HCT116 (cell line): ENCODE measurements at regions not wholly inside any gene's neighbourhood (a gene's known extent, or its start where the extent isn't known, plus 50 kb on each side); places are given as distances from the start of the nearest gene placed in this dataset.

Experiments used
- ATAC-seq: fragments of 200-7000 bp; cut with Tn5 transposase; 2 replicates; pipeline ENCODE4 v1.9.1; 2020; ENCODE audit warnings: mild to moderate bottlenecking, moderate library complexity
- BruUV-seq: library from RNA; stranded (reverse); fragments of 400-500 nt; replicated peaks from 2 replicates; lab custom pipeline; 2021; lab: Mats Ljungman, UMichigan
- CTCF ChIA-PET: fragments of 300-600 bp; sonication (Branson Sonifier 250); formaldehyde crosslinking; loops from one replicate; lab custom pipeline; 2021; ENCODE audit warnings: antibody characterized with exemption; lab: Charles Lee
- POLR2A ChIA-PET: fragments of 300-600, 350-600 bp; sonication (Branson Sonifier 250); formaldehyde crosslinking; loops from one replicate; lab custom pipeline; 2021; ENCODE audit warnings: antibody characterized with exemption; lab: Charles Lee
- RAD21 ChIA-PET, 2 experiments: fragments of 300-600 bp; sonication (Branson Sonifier 250); formaldehyde crosslinking; loops; one replicate each; lab custom pipeline; 2023; ENCODE audit warnings: low total read pairs in 2 of 2; ENCODE audit not compliant: uncharacterized antibody in 2 of 2, unreplicated experiment in 2 of 2, low non-redundant PET in 1 of 2; lab: Charles Lee
- DNase-seq: peaks from one replicate; pipeline ENCODE4 v3.0.0-alpha.2; 2010; ENCODE audit warnings: low read depth, low spot score
- H2AFZ ChIP-seq: fragments of 200-600 bp; shearing (Covaris generic), sonication (generic); 2 replicates; pipeline ENCODE4 v1.6.1; 2017; ENCODE audit warnings: low read depth, mixed run types, mixed read lengths, antibody characterized with exemption, low read length; ENCODE audit not compliant: poor library complexity, severe bottlenecking
- H3K27ac ChIP-seq: 2 replicates; pipeline ENCODE4 v1.5.1; 2012; ENCODE audit warnings: low read depth, low read length
- H3K27me3 ChIP-seq: fragments of 200-600 bp; sonication (generic); 2 replicates; pipeline ENCODE4 v1.6.1; 2016; ENCODE audit warnings: mixed run types, low read length, mixed read lengths; ENCODE audit not compliant: insufficient read depth
- H3K36me3 ChIP-seq, 2 experiments: fragments of 200-500 bp in 1 of 2; fragments of 200-600 bp in 1 of 2; sonication (Bioruptor generic) in 1 of 2; sonication (generic) in 1 of 2; 2 replicates each; pipeline versions ENCODE4 v1.5.1 to v1.6.1; 2014 to 2016; ENCODE audit warnings: low read length in 2 of 2, inconsistent platforms in 1 of 2, mixed read lengths in 1 of 2, mixed run types in 1 of 2; ENCODE audit not compliant: insufficient read depth in 2 of 2, control insufficient read depth in 1 of 2
- H3K4me1 ChIP-seq, 2 experiments: fragments of 200-600 bp in 1 of 2; sonication (generic) in 1 of 2; 2 replicates each; pipeline versions ENCODE4 v1.5.1 to v1.6.1; 2012 to 2017; ENCODE audit warnings: low read length in 2 of 2, inconsistent platforms in 1 of 2, mild to moderate bottlenecking in 1 of 2, mixed read lengths in 1 of 2, mixed run types in 1 of 2, moderate library complexity in 1 of 2; ENCODE audit not compliant: insufficient read depth in 2 of 2, control insufficient read depth in 1 of 2
- H3K4me2 ChIP-seq: fragments of 200-600 bp; sonication (generic); 2 replicates; pipeline ENCODE4 v1.6.1; 2017; ENCODE audit warnings: mixed run types, low read length, mixed read lengths
- H3K4me3 ChIP-seq, 2 experiments: fragments of 200-600 bp in 1 of 2; sonication (generic) in 1 of 2; replicated peaks in 1 of 2; 2 replicates each; pipeline ENCODE4 v1.5.1; 2011 to 2016; ENCODE audit warnings: low read length in 2 of 2, control low read depth in 1 of 2, low read depth in 1 of 2, mild to moderate bottlenecking in 1 of 2, mixed read lengths in 1 of 2, mixed run types in 1 of 2
- H3K79me2 ChIP-seq: fragments of 200-600 bp; sonication (generic); 2 replicates; pipeline ENCODE4 v1.6.1; 2017; ENCODE audit warnings: mild to moderate bottlenecking, mixed run types, low read length, moderate library complexity, mixed read lengths; ENCODE audit not compliant: insufficient read depth
- H3K9ac ChIP-seq: fragments of 200-600 bp; sonication (generic); 2 replicates; pipeline ENCODE4 v1.6.1; 2016; ENCODE audit warnings: low read length, mixed read lengths
- H3K9me2 ChIP-seq: fragments of 200-600 bp; sonication (generic), shearing (Covaris generic); 2 replicates; pipeline ENCODE4 v1.6.1; 2017; ENCODE audit warnings: mixed run types, mild to moderate bottlenecking, moderate library complexity; ENCODE audit not compliant: insufficient read depth
- H3K9me3 ChIP-seq, 2 experiments: fragments of 200-500 bp in 1 of 2; fragments of 200-600 bp in 1 of 2; sonication (Bioruptor generic) in 1 of 2; sonication (generic) in 1 of 2; 2 replicates each; pipeline ENCODE4 v1.6.1; 2014 to 2017; ENCODE audit warnings: low read length in 2 of 2, mixed read lengths in 2 of 2, inconsistent platforms in 1 of 2, low read depth in 1 of 2, mild to moderate bottlenecking in 1 of 2, mixed run types in 1 of 2, moderate library complexity in 1 of 2; ENCODE audit not compliant: control insufficient read depth in 1 of 2, insufficient read depth in 1 of 2
- H4K20me1 ChIP-seq: fragments of 200-600 bp; sonication (generic), shearing (Covaris generic); 2 replicates; pipeline ENCODE4 v1.6.1; 2017; ENCODE audit warnings: mixed run types, mild to moderate bottlenecking, moderate library complexity; ENCODE audit not compliant: insufficient read depth
- ATF3 ChIP-seq: IDR thresholded peaks from 2 replicates; pipeline ENCODE4 v1.6.1; 2012
- CBX3 ChIP-seq: IDR thresholded peaks from 2 replicates; pipeline ENCODE4 v1.6.1; 2012; ENCODE audit warnings: low read depth
- EGR1 ChIP-seq: IDR thresholded peaks from 2 replicates; pipeline ENCODE4 v1.6.1; 2012; ENCODE audit warnings: low read depth
- ELF1 ChIP-seq: IDR thresholded peaks from 2 replicates; pipeline ENCODE4 v1.6.1; 2012; ENCODE audit warnings: low read depth, borderline replicate concordance
- EZH2 ChIP-seq: fragments of 200-600 bp; sonication (generic); IDR thresholded peaks from 2 replicates; pipeline ENCODE4 v1.6.1; 2017; ENCODE audit warnings: antibody characterized with exemption, mixed run types
- FOSL1 ChIP-seq: IDR thresholded peaks from 2 replicates; pipeline ENCODE4 v1.6.1; 2012; ENCODE audit warnings: low read depth
- JUND ChIP-seq: IDR thresholded peaks from 2 replicates; pipeline ENCODE4 v1.6.1; 2012
- POLR2AphosphoS5 ChIP-seq: IDR thresholded peaks from 2 replicates; pipeline ENCODE4 v1.6.1; 2011; ENCODE audit warnings: mild to moderate bottlenecking, low read depth, low read length, moderate library complexity
- RAD21 ChIP-seq: IDR thresholded peaks from 2 replicates; pipeline ENCODE4 v1.6.1; 2012; ENCODE audit warnings: low read depth, mild to moderate bottlenecking
- SIN3A ChIP-seq: IDR thresholded peaks from 2 replicates; pipeline ENCODE4 v1.6.1; 2012; ENCODE audit warnings: low read depth
- SP1 ChIP-seq: IDR thresholded peaks from 2 replicates; pipeline ENCODE4 v1.6.1; 2012; ENCODE audit warnings: low read depth
- SRF ChIP-seq: IDR thresholded peaks from 2 replicates; pipeline ENCODE4 v1.6.1; 2012; ENCODE audit warnings: low read depth
- YY1 ChIP-seq: IDR thresholded peaks from 2 replicates; pipeline ENCODE4 v1.6.1; 2011; ENCODE audit warnings: low read length, low read depth, moderate library complexity, mild to moderate bottlenecking; ENCODE audit not compliant: insufficient replicate concordance; ENCODE audit errors: extremely low read depth
- ZBTB33 ChIP-seq: IDR thresholded peaks from 2 replicates; pipeline ENCODE4 v1.6.1; 2011; ENCODE audit warnings: mild to moderate bottlenecking, low read length, moderate library complexity; ENCODE audit not compliant: insufficient replicate concordance; ENCODE audit errors: extremely low read depth
- ZFX ChIP-seq: fragments of 450-650 bp; IDR thresholded peaks from 2 replicates; pipeline ENCODE4 v1.6.1; 2017
- ZNF274 ChIP-seq: fragments of 200-500 bp; sonication (Bioruptor generic); IDR thresholded peaks from 2 replicates; pipeline ENCODE4 v1.6.1; 2014; ENCODE audit warnings: mild to moderate bottlenecking, low read depth, low read length, inconsistent platforms
- intact Hi-C: fragments of 100-400 bp; cut with micrococcal nuclease; formaldehyde crosslinking; loops from 2 replicates; pipeline ENCODE4 v1.10.0; 2022

GRCh38 chr13:44224450-44225149 is 149.0 kb upstream of the SERP2 start:
- ATAC-seq (no peak), DNase-seq (no peak)
- Histone ChIP-seq H3K4me2 (no peak overlapping the region), H3K79me2 (no peaks in the 10 kb centered on the region), H3K27ac (no peak overlapping the region), H3K4me3 (no peak overlapping the region), H2AFZ (no peak overlapping the region), H3K27me3 (no peaks in the 10 kb centered on the region), H3K36me3 (no peaks in the 10 kb centered on the region), H4K20me1 (no peaks in the 10 kb centered on the region), H3K9ac (no peak overlapping the region), H3K9me3 (no peaks in the 10 kb centered on the region), H3K9me2 (no peaks in the 10 kb centered on the region), H3K4me1 (peaks cover 0 to 8% of the 10 kb centered on the region in 2 experiments; a peak in 1 of 4 replicates)
- intact Hi-C loops, result no loop called here
- no TSS peak for BruUV-seq
- no peak for TF ChIP-seq ATF3
- RAD21 ChIA-PET, result no interaction called here
- POLR2A ChIA-PET, result interaction anchor here (1.5 kb wide), 1 partner anchor 212 kb away, joined by 4 read pairs; no protein-coding TSS in a partner anchor
- CTCF ChIA-PET, result no interaction called here

DNA sequence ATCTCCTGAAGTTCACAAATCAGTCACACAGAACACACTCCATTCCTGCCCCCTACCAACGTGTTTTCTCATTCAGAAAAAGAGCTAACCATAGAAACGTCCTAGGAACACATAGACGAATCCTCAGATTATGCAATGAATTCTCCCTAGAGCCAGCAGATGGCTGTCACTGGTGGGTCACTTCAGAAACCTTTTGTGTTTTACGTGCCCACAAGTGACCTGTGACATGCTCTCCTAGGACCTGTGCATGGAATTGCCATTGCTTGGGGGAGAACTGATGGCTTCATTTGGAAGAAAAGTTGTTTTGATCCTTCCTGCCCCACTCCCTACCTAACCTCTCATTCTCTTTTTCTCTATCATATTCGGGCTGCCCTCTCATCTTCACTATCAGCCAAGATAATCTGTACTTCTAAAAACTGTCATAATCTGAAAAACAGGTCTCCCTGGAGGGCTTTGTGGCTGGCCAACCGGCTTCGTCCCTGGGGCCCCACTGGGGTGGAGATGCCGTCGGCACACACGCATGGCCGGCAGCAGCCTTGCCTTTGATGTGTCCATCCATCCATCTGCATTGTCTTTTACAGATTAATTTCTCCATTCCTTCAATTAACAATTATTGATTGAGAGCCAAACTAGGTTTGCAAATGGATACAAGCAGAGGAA is 144.1 kb upstream of the SERP2 start:
- Histone ChIP-seq H3K27me3 (no peaks in the 10 kb centered on the region), H3K79me2 (no peaks in the 10 kb centered on the region), H3K27ac (no peak overlapping the region), H3K9me3 (no peaks in the 10 kb centered on the region), H3K9ac (no peak overlapping the region), H3K36me3 (no peaks in the 10 kb centered on the region), H2AFZ (no peak overlapping the region), H3K4me1 (peaks cover 23 to 44% of the 10 kb centered on the region in 2 experiments), H3K9me2 (no peaks in the 10 kb centered on the region), H4K20me1 (no peaks in the 10 kb centered on the region), H3K4me3 (no peak overlapping the region), H3K4me2 (no peak overlapping the region)
- ChIA-PET RAD21 (interaction anchor here in 1 of 2 experiments (0.5 kb wide), 1 partner anchor 35 kb away, joined by 5 read pairs; no protein-coding TSS in a partner anchor), CTCF (no interaction called here), POLR2A (interaction anchor here (0.9 kb wide), 1 partner anchor 208 kb away, joined by 3 read pairs; no protein-coding TSS in a partner anchor)
- intact Hi-C loops, result no loop called here
- no TSS peak for BruUV-seq
- no peak for ATAC-seq
- no peak for DNase-seq
- no peak for TF ChIP-seq FOSL1
- no peak for TF ChIP-seq SIN3A
- TF ChIP-seq RAD21, result no peak
- TF ChIP-seq YY1, result no peak
- no peak for TF ChIP-seq SP1
- TF ChIP-seq EGR1, result no peak
- TF ChIP-seq ELF1, result no peak
- no peak for TF ChIP-seq POLR2AphosphoS5
- no peak for TF ChIP-seq ZNF274
- no peak for TF ChIP-seq JUND
- no peak for TF ChIP-seq CBX3
- no peak for TF ChIP-seq EZH2
- TF ChIP-seq ATF3, result no peak
- TF ChIP-seq SRF, result no peak
- no peak for TF ChIP-seq ZBTB33
- no peak for TF ChIP-seq ZFX
